IMR-90 (cell line): ENCODE measurements at regions not wholly inside any gene's neighbourhood (a gene's known extent, or its start where the extent isn't known, plus 50 kb on each side); places are given as distances from the start of the nearest gene placed in this dataset.

Source experiments
- ATAC-seq: fragments of 200-7000 bp; cut with Tn5 transposase; 2 replicates; pipeline ENCODE4 v1.9.1; 2020; ENCODE audit warnings: low read depth, mild to moderate bottlenecking, moderate library complexity
- BruUV-seq: library from RNA; stranded (reverse); fragments of 400-500 nt; replicated peaks from 2 replicates; lab custom pipeline; 2021; lab: Mats Ljungman, UMichigan
- CTCF ChIA-PET: fragments of 300-600 bp; formaldehyde crosslinking; extraction: SDS; loops from one replicate; lab custom pipeline; 2021; ENCODE audit warnings: antibody characterized with exemption; lab: Yijun Ruan, JAX
- POLR2A ChIA-PET: fragments of 300-600 bp; sonication (Branson Sonifier 250); formaldehyde crosslinking; loops from one replicate; lab custom pipeline; 2022; ENCODE audit warnings: antibody characterized with exemption; ENCODE audit not compliant: unreplicated experiment; lab: Charles Lee
- DNase-seq: peaks from one replicate; pipeline ENCODE4 v3.0.0; 2013
- H2AFZ ChIP-seq: replicated peaks from 2 replicates; pipeline ENCODE3; 2013; ENCODE audit warnings: low read length, mild to moderate bottlenecking; ENCODE audit not compliant: poor library complexity
- H2AK5ac ChIP-seq: 2 replicates; pipeline ENCODE4 v1.6.1; 2013; ENCODE audit warnings: low read depth, low read length, inconsistent platforms
- H2AK9ac ChIP-seq: replicated peaks from 2 replicates; pipeline ENCODE3; 2013; ENCODE audit warnings: mild to moderate bottlenecking, low read depth, low read length, moderate library complexity; ENCODE audit not compliant: poor library complexity
- H2BK120ac ChIP-seq: 2 replicates; pipeline ENCODE4 v1.6.1; 2013; ENCODE audit warnings: low read depth, low read length, inconsistent platforms
- H2BK15ac ChIP-seq: 3 replicates; pipeline ENCODE4 v1.6.1; 2013; ENCODE audit warnings: low read depth, low read length, inconsistent platforms
- H2BK20ac ChIP-seq: 2 replicates; pipeline ENCODE4 v1.6.1; 2013; ENCODE audit warnings: low read depth, mild to moderate bottlenecking, inconsistent platforms, low read length, moderate library complexity
- H2BK5ac ChIP-seq: 2 replicates; pipeline ENCODE4 v1.6.1; 2013; ENCODE audit warnings: mild to moderate bottlenecking, low read depth, low read length, inconsistent platforms; ENCODE audit not compliant: poor library complexity, severe bottlenecking
- H3K14ac ChIP-seq: replicated peaks from 2 replicates; pipeline ENCODE4 v1.6.1; 2013; ENCODE audit warnings: low read depth, low read length, inconsistent platforms
- H3K18ac ChIP-seq: 2 replicates; pipeline ENCODE4 v1.6.1; 2013; ENCODE audit warnings: low read depth, low read length, control low read depth
- H3K23ac ChIP-seq: 2 replicates; pipeline ENCODE4 v1.6.1; 2013; ENCODE audit warnings: low read depth, low read length, inconsistent platforms
- H3K27ac ChIP-seq: 2 replicates; pipeline ENCODE4 v1.5.1; 2013; ENCODE audit warnings: mild to moderate bottlenecking, control low read depth, low read length; ENCODE audit not compliant: insufficient read depth
- H3K27me3 ChIP-seq: 2 replicates; pipeline ENCODE4 v1.6.1; 2013; ENCODE audit warnings: low read length; ENCODE audit not compliant: control insufficient read depth, insufficient read depth
- H3K36me3 ChIP-seq: 2 replicates; pipeline ENCODE4 v1.6.1; 2013; ENCODE audit warnings: low read length, mixed read lengths; ENCODE audit not compliant: control insufficient read depth, insufficient read depth
- H3K4ac ChIP-seq: 2 replicates; pipeline ENCODE4 v1.6.1; 2013; ENCODE audit warnings: low read depth, low read length, inconsistent platforms
- H3K4me1 ChIP-seq: 2 replicates; pipeline ENCODE4 v1.6.1; 2013; ENCODE audit warnings: low read length, mixed read lengths; ENCODE audit not compliant: control insufficient read depth, insufficient read depth
- H3K4me2 ChIP-seq: 2 replicates; pipeline ENCODE4 v1.6.1; 2013; ENCODE audit warnings: low read depth, mild to moderate bottlenecking, control low read depth, low read length, moderate library complexity
- H3K4me3 ChIP-seq: 2 replicates; pipeline ENCODE4 v1.5.1; 2013; ENCODE audit warnings: low read depth, mild to moderate bottlenecking, control low read depth, low read length, moderate library complexity; ENCODE audit not compliant: insufficient read depth
- H3K56ac ChIP-seq: 2 replicates; pipeline ENCODE4 v1.6.1; 2013; ENCODE audit warnings: low read length, inconsistent platforms; ENCODE audit not compliant: insufficient read depth; ENCODE audit errors: extremely low read depth
- H3K79me1 ChIP-seq, 2 experiments: 2 replicates each; pipeline ENCODE4 v1.6.1; 2013; ENCODE audit warnings: low read length in 2 of 2, inconsistent platforms in 1 of 2, low read depth in 1 of 2
- H3K9ac ChIP-seq: 2 replicates; pipeline ENCODE4 v1.6.1; 2013; ENCODE audit warnings: low read depth, low read length, control low read depth
- H3K9me1 ChIP-seq: 2 replicates; pipeline ENCODE4 v1.6.1; 2013; ENCODE audit warnings: low read length, inconsistent platforms; ENCODE audit not compliant: insufficient read depth
- H3K9me3 ChIP-seq: 2 replicates; pipeline ENCODE4 v1.6.1; 2013; ENCODE audit warnings: low read length; ENCODE audit not compliant: control insufficient read depth, insufficient read depth
- H4K20me1 ChIP-seq: 2 replicates; pipeline ENCODE4 v1.6.1; 2013; ENCODE audit warnings: low read length, inconsistent platforms; ENCODE audit not compliant: insufficient read depth
- H4K5ac ChIP-seq: 2 replicates; pipeline ENCODE4 v1.6.1; 2013; ENCODE audit warnings: mild to moderate bottlenecking, low read depth, low read length, control low read depth
- H4K8ac ChIP-seq, 2 experiments: 2 replicates each; pipeline ENCODE4 v1.6.1; 2013; ENCODE audit warnings: low read depth in 2 of 2, low read length in 2 of 2, control low read depth in 1 of 2, inconsistent platforms in 1 of 2
- H4K91ac ChIP-seq: 2 replicates; pipeline ENCODE4 v1.6.1; 2013; ENCODE audit warnings: low read depth, low read length, inconsistent platforms; ENCODE audit not compliant: insufficient read depth
- BHLHE40 ChIP-seq: fragments of 150-350 bp; IDR thresholded peaks from 2 replicates; pipeline ENCODE4 v1.6.1; 2016; ENCODE audit warnings: mild to moderate bottlenecking, low read depth, low read length
- CEBPB ChIP-seq: IDR thresholded peaks from 2 replicates; pipeline ENCODE4 v1.6.1; 2012; ENCODE audit warnings: low read depth, low read length, improper control_type of control experiment
- CHD1 ChIP-seq: IDR thresholded peaks from 2 replicates; pipeline ENCODE4 v1.6.1; 2012; ENCODE audit warnings: low read depth, low read length, improper control_type of control experiment
- ELK1 ChIP-seq: fragments of 150-350 bp; IDR thresholded peaks from 2 replicates; pipeline ENCODE4 v1.6.1; 2016; ENCODE audit warnings: low read depth, mild to moderate bottlenecking, low read length, moderate library complexity, borderline replicate concordance
- MAZ ChIP-seq: IDR thresholded peaks from 2 replicates; pipeline ENCODE4 v1.6.1; 2012; ENCODE audit warnings: low read depth, mild to moderate bottlenecking, low read length, improper control_type of control experiment, moderate library complexity, borderline replicate concordance
- MXI1 ChIP-seq: IDR thresholded peaks from 2 replicates; pipeline ENCODE4 v1.6.1; 2012; ENCODE audit warnings: low read depth, mild to moderate bottlenecking, low read length, moderate library complexity, borderline replicate concordance
- NFE2L2 ChIP-seq: fragments of 150-350 bp; IDR thresholded peaks from 2 replicates; pipeline ENCODE4 v1.6.1; 2016; ENCODE audit warnings: low read depth, mild to moderate bottlenecking, low read length
- POLR2A ChIP-seq: IDR thresholded peaks from 2 replicates; pipeline ENCODE4 v1.6.1; 2012; ENCODE audit warnings: mild to moderate bottlenecking, low read depth, low read length
- RAD21 ChIP-seq: IDR thresholded peaks from 2 replicates; pipeline ENCODE4 v1.6.1; 2012; ENCODE audit warnings: low read length, improper control_type of control experiment
- RCOR1 ChIP-seq: IDR thresholded peaks from 2 replicates; pipeline ENCODE4 v1.6.1; 2012; ENCODE audit warnings: mild to moderate bottlenecking, low read length, improper control_type of control experiment; ENCODE audit not compliant: insufficient replicate concordance
- RFX5 ChIP-seq: IDR thresholded peaks from 2 replicates; pipeline ENCODE4 v1.8.0; 2012; ENCODE audit warnings: low read depth, mild to moderate bottlenecking, low read length, moderate library complexity
- SMC3 ChIP-seq: fragments of 150-350 bp; IDR thresholded peaks from 2 replicates; pipeline ENCODE4 v1.6.1; 2016; ENCODE audit warnings: low read depth, mild to moderate bottlenecking, antibody characterized with exemption, low read length, moderate library complexity
- WGBS, 2 experiments: methylation state at CpG; one replicate each; pipeline versions ENCODE4 v1.1.5 to v1.1.7; 2013; ENCODE audit warnings: missing lambda C conversion rate in 2 of 2; ENCODE audit not compliant: insufficient read length in 1 of 2; ENCODE audit errors: extremely low coverage in 2 of 2; 5-methylcytosine and 5-hydroxymethylcytosine counted together
- dilution Hi-C: fragments of 300-500 bp; cut with HindIII; formaldehyde crosslinking; loops from one replicate; pipeline ENCODE4 v1.14.3; 2018; ENCODE audit warnings: low sequenced_read_pairs; ENCODE audit not compliant: unreplicated experiment
- in situ Hi-C: fragments of 300-500 bp; cut with MboI; formaldehyde crosslinking; loops from 3 replicates; pipeline ENCODE4 v1.14.3; 2019; ENCODE audit warnings: low sequenced_read_pairs, inconsistent platforms, mixed read lengths
- intact Hi-C: fragments of 100-400 bp; cut with micrococcal nuclease; formaldehyde crosslinking; loops from 2 replicates; pipeline ENCODE4 v1.10.0; 2022
- TF ChIP-seq, protein P1 (sequence below): conservative IDR thresholded peaks from 2 replicates; pipeline ENCODE4 v1.5.1; 2012; ENCODE audit warnings: mild to moderate bottlenecking, low read depth, low read length, improper control_type of control experiment
- TF ChIP-seq, protein P2 (sequence below): fragments of 150-350 bp; IDR thresholded peaks from 2 replicates; pipeline ENCODE4 v1.6.1; 2017; ENCODE audit warnings: mild to moderate bottlenecking, antibody characterized with exemption, low read length, low read depth

DNA sequence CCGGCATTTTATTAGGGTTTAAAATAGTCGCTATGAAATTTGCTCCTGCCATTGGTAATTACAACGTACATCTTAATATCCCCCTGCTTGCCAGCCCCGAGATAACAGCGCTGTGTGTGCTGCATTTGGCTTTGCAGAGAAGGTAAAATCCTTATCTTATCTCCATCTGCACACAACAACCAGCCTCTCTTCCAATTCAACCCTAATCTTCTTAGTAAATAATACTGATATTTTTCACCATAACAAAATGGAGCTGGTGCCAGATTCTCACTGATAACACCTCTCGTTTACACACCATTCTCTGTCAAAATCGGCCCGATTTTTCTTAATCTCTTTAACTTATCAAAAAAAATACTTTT lies 61.4 kb upstream of the SIX3 start:
- Histone ChIP-seq H4K8ac (no peak overlapping the region), H3K14ac (no peak overlapping the region), H3K27ac (no peak overlapping the region), H2BK120ac (no peak overlapping the region), H3K4me1 (no peaks in the 10 kb centered on the region), H3K18ac (no peak overlapping the region), H3K56ac (no peak overlapping the region), H3K79me1 (no peaks in the 10 kb centered on the region), H4K91ac (no peak overlapping the region), H2AK9ac (no peak overlapping the region), H3K36me3 (no peaks in the 10 kb centered on the region), H3K4me3 (no peak overlapping the region), H2AK5ac (no peak overlapping the region), H3K23ac (no peak overlapping the region), H3K4ac (no peak overlapping the region), H2BK20ac (no peak overlapping the region), H3K27me3 (peaks cover 6% of the 10 kb centered on the region), H2AFZ (no peak overlapping the region), H2BK15ac (no peak overlapping the region), H3K9me1 (no peaks in the 10 kb centered on the region), H2BK5ac (no peak overlapping the region), H4K20me1 (no peaks in the 10 kb centered on the region), H3K9ac (no peak overlapping the region), H4K5ac (no peak overlapping the region), H3K9me3 (no peaks in the 10 kb centered on the region), H3K4me2 (no peak overlapping the region)
- 100% methylated on average over 2 of the region's 8 CpGs; no CpG with 5 or more reads in 1 of the 2 experiments for WGBS, 2 experiments
- no peak for ATAC-seq
- DNase-seq = no peak
- no TSS peak for BruUV-seq
- TF ChIP-seq MXI1 = no peak
- TF ChIP-seq CHD1 = no peak
- TF ChIP-seq BHLHE40 = no peak
- no peak for TF ChIP-seq RFX5
- TF ChIP-seq RAD21 = no peak
- no peak for TF ChIP-seq NFE2L2
- TF ChIP-seq POLR2A = no peak
- no peak for TF ChIP-seq RCOR1
- no peak for TF ChIP-seq MAZ
- TF ChIP-seq SMC3 = no peak
- no peak for TF ChIP-seq ELK1
- TF ChIP-seq, protein P1, sequence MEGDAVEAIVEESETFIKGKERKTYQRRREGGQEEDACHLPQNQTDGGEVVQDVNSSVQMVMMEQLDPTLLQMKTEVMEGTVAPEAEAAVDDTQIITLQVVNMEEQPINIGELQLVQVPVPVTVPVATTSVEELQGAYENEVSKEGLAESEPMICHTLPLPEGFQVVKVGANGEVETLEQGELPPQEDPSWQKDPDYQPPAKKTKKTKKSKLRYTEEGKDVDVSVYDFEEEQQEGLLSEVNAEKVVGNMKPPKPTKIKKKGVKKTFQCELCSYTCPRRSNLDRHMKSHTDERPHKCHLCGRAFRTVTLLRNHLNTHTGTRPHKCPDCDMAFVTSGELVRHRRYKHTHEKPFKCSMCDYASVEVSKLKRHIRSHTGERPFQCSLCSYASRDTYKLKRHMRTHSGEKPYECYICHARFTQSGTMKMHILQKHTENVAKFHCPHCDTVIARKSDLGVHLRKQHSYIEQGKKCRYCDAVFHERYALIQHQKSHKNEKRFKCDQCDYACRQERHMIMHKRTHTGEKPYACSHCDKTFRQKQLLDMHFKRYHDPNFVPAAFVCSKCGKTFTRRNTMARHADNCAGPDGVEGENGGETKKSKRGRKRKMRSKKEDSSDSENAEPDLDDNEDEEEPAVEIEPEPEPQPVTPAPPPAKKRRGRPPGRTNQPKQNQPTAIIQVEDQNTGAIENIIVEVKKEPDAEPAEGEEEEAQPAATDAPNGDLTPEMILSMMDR = no peak
- TF ChIP-seq CEBPB = no peak
- TF ChIP-seq, protein P2, sequence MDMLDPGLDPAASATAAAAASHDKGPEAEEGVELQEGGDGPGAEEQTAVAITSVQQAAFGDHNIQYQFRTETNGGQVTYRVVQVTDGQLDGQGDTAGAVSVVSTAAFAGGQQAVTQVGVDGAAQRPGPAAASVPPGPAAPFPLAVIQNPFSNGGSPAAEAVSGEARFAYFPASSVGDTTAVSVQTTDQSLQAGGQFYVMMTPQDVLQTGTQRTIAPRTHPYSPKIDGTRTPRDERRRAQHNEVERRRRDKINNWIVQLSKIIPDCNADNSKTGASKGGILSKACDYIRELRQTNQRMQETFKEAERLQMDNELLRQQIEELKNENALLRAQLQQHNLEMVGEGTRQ = no peak
- in situ Hi-C loops (no loop called here), dilution Hi-C loops (no loop called here), intact Hi-C loops (no loop called here)
- POLR2A ChIA-PET = no interaction called here
- CTCF ChIA-PET = no interaction called here
